DMS153 (cell line): ENCODE measurements at regions not wholly inside any gene's neighbourhood (a gene's known extent, or its start where the extent isn't known, plus 50 kb on each side); places are given as distances from the start of the nearest gene placed in this dataset.

Source experiments
- DNase-seq: peaks from one replicate; lab custom pipeline; 2025; lab: John Stamatoyannopoulos, UW

DNA sequence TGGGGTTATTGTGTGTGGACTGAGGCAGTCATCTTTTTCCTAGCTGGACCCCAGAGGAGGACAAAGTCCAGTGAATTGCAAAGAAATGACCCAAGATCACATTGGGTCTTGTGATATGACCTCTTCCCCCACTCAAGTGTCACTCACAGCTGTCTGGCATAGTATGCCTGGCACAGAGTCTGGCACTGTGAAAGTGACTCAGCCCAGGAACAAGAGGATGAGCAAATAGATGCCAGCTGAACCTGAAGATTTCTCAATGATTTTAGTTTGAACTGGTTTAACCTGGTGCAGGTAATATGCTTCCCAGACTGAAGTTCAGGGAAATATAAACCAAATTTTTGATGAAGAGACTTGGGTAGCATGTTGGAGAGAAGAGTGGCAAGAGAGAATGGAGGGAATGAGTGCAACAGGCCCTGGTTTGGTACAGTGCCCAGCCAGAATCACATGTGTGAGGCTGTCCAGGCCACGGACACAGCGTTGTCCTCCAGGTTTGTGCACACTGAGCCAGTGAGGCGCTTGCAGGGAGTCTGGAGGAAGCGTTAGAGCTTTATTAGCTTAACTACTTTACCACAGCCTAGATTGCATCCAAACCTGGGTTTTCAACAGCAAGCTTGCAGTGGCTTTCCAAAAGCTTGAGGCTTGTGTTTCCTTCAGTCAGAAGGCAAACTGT lies 332.9 kb downstream of the NUAK1 start:
- DNase-seq, result no peak

DNA sequence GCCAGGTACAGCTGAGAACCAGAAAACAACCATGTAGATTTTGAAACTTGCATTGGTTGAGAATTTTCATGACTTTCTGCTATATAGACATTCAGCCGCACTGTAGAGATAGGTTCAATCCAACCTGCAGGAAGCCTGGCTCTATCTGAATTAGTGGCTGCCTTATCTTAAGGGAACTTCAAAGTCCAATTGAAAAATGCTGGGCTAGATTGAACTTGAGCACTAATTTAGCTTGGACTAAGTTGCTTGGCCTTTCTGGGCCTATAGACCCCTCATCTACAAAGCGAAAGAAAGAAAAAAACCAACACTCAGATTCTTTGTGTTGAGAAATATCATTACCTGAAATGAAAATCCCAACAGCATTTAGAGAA lies 332.4 kb downstream of the NUAK1 start:
- DNase-seq, result no peak

DNA sequence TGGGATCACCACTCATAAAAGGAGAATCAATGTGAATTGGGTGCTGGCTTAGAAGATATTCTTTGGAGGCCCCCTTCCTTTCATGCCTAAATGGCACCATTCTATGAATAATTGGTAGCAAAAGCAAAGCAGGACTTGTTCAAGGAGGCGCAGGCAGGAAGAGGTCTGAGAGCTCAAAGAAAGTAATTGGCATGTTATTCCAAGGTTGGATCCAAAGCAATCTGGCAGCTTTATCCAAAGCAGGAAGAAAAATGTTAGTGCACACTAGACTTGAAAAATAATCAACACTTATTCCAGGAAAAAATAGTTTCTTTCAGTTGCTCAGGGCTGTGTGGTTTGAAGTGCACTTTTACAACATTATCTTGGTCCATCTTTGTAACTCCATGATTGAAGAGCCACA lies 326.4 kb downstream of the NUAK1 start:
- no peak for DNase-seq

DNA sequence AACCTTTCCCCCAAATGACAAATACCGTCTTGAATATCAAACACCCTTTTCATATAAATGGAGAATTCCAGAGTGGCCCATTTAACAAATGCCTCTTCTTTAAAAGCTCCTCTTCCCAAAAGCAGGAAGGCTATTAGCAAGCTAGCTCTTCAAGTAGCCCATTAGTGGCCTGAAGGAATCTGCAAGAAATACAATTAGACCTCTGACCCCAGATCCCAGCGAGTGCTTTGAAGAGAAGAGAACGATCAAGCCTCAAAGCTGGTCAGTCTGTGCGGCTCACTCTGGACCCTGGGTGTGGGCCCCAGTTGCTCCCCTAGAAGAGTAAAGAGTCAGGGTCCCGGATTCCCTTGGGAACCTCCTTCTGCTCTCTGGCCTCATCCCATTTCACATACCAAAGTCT lies 325.6 kb downstream of the NUAK1 start:
- DNase-seq, result no peak

DNA sequence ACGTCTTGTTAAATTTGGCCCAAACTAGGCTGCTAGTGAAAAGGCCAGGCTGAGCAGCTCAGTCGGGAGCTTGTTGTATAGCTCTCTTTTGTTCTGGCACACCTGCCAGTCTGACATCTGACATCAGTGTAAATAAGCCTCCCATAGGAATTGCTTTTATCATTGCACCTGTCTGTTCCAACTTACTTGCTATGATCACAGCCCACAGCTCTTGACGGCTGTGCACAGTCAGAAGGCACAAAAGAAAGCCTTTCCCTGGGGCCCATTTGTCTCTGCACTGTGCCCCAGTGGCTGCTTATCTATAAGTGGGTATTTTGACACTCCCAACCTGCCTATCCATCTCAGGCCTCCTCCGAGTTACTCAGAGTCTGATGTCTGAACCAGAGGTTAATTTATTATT lies 324.5 kb downstream of the NUAK1 start:
- peak; percentile 100 for DNase-seq

DNA sequence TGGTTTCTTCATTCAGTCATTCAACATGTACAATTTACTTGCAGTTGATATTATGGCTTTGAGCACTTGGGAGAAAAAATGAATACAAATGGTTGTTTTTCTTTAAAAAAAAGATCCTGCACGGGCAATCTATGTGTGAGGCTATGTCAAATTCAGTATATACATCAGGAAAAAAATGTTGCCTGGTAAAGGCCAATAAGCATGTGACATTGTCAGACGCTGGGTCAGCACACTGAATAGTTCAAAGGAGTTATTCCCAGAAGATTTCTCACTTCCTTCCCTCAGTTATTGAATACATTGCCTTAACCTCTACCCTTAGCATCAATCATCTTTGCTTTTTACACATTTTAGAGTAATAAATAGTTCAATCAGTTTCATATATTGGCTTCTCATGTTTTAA lies 319.2 kb downstream of the NUAK1 start:
- no peak for DNase-seq

DNA sequence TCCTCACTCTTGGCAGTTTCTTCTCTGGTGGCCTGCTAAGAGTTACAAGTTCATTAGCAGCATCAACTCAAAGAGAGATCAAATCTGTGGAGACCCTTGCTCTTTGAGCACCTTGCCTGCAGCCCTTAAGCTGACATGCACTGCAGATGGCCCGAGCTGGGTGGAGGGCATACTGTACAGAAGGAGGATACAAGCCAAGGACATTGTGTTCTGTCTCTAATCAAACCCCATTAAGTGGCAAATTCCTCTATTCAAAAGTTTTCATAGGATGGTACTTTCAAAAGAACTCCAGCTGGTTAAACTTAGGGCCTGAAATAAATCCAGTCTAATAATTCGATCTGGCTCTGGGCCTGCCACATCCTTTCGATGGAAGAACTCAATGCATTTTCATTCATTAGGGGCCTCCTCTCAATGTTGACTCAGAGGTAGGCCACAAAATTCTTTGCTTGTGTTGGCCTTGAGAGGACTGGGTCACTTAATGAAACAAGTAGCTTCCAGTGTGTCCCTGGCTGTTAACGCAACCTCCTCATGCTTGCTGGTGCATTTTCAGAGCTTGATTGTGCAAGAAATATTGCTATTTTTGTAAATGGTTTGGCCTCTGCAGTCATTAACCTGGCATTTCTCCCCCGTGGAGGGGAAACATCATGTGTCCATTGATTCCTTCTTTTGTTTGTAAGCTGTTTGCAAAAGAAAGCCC lies 318.2 kb downstream of the NUAK1 start:
- peak; percentile 16 for DNase-seq

DNA sequence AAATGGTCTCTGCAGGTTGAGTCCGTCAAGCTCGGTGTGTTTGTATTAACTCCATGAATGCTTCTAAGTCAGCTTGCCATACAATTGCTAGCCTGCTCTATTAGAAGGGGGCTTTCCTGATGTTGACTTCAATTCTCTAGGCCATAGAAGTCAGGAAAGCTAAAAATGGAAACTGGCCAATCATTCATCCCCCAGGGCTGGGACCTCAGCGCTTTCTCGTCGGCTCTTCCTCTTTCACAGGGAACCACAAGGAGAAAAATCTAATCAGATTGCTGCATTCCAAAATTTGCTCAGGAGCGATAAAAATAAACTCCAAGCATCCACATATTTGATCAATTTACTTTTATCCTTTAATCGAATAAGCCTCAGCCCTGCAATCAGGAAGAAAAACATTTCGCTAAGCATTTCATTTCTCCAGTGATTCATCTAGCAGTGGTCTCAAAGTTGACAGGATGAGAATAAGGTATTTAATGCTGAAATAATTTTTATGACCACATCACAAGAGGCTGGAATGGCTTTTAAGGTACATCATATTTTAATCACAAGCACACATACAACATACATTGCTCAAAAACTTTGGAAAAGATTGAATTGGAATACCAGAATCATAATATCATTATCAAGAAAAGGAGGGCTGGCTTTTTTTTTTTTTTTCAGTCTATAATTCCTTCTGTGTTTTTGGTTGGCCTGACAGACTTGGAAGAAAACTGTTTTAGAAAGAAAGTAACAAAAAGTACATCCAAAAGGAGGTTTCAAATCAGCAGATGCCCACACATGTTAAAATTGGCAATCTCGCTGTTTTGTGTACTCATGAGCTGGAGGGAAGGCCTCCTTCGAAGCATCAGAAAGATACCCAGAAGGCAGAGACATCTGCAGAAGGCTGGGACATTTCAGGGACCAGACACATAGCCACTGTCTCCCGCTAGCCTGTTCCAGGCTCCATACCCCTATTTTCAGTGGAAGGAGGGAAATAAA lies 316.3 kb downstream of the NUAK1 start:
- no peak for DNase-seq

DNA sequence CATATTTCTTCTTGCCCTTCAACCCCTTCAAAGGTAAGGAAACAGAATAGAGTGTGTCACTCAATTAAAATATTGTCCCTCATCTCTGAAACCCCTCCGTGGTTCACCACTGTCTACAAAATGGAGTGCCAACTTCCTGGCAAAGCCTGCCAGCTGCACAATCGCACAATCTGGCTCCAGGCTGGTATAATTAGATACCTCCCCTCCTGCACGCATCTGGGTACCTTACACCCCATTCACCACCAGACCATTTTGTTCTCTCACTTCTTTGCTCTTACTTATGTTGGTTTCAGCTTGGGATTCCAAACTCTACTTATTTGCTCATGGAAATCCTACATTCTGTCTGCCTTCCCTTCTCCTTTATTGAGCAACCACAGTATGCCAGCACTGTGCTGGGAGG lies 314.9 kb downstream of the NUAK1 start:
- DNase-seq, result no peak

DNA sequence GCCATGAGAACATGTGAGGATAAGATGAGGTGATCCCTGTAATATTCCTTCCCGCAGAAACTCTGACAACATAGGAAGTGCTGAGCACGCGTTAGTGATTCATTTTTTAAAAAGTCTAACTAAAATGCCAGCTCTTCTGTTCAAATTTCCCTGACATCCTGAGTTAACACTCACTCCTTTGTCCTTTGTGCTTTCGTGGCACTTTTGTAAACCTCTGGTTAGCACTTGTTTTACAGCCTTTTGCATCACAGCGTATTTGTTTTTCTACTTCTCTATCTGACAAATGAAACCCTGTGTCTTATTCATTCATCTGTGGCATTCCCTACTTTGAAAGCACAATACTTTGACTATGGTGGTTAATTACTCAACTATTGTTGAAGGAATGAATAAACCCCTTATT lies 313.6 kb downstream of the NUAK1 start:
- DNase-seq, result no peak

DNA sequence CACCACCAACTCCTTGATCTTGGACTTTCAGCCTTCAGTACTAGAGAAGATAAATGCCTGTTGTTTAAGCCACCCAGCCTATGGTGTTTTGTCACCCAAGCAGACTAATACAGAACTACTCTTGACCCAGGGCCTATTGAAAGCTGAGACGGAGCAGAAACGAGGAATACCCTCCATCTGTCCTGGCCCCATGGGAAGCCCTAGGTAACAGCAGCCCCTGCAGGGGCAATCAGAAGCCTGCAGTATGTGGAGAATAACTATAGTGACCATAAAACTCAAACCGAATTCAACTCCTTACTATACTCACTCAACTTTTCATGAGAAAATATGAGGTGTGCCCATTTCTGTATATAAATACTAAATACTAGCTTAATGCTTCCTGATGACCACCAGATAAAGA lies 307.4 kb downstream of the NUAK1 start:
- no peak for DNase-seq

DNA sequence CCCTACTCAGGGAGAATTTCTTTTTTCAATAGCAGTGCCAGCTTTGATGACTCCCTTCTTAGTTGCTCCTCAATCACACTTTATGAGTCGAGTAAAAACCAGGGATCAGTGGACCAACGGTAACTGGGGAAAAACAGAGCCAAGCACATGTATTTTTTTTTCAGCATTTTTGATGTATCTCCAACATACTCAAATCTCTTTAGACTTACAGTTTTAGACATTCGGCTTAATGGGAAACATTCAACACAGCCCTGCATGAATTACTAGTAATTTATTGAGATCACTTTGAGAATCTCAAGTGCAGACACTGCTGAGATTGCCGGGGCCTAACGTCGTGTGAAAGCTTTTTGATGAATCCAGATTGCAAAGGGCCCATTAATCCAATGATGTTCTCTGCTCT lies 306.7 kb downstream of the NUAK1 start:
- no peak for DNase-seq

DNA sequence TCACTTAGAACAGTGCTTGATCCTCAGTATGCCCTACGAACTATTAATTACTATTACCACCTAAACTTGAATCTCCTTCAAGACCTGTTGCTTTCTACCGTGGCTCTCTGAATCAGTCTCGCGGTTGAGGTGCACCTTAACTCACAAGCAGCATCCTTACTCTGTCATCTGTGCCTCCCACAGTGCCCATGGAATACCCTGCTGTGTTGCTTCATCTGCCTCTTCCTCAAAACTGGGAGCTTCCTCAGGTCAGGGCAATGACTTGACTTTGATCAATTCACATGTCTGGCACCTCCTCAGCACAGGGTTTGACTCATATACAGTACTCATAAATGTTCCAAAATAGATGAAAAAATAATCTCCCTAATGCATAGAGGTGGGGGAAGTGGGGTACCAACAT lies 305.9 kb downstream of the NUAK1 start:
- DNase-seq, result no peak

DNA sequence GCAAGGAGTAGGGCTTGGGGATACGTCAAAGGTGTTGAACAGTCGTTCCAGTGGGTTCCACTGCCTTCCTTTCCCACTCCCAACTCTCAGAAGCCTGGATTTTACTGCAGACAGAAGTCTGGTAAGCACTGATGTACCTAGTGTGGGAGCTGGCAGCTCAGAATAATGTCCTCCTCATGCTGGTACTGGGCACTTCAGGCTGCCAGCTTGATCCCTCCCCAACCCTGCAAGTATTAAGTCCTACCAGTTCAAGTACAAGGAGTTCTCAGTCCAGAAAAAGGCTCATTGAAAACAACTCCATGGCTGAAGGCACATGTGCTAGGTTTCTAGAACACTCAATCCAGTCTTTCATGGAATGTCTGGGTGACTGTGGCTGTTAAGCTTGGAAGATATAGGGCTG lies 304.3 kb downstream of the NUAK1 start:
- DNase-seq, result no peak

DNA sequence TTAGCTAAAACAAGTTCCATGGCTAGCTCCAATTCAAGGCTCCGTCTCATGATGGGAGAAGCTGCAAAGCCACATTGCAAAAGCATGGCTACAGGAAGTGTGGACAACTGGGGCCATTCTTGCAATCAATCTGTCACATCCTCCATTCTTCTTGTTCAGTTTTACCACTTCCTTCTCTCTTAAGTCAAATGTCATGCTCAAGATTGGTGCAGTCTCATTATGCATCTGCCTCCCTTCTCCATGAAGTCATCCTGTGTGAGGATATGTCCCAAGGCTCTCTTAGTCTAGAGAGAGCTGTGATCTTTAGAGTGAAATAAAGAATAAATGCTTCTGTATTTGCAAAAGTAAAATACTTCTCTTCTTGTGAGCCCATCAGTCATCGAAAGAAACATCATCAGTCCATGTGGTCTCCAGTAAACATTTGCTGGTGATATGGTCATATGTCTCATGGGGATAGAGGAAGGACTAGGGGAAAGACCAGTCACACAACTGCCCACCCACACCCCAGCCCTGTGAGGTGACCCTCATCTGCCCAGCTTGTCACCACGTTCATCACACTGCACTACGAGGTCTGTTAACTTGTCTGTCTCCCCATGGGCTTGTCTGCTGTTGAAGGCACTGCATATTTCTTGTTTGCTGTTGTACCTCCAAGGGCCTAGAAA lies 303.0 kb downstream of the NUAK1 start:
- no peak for DNase-seq

DNA sequence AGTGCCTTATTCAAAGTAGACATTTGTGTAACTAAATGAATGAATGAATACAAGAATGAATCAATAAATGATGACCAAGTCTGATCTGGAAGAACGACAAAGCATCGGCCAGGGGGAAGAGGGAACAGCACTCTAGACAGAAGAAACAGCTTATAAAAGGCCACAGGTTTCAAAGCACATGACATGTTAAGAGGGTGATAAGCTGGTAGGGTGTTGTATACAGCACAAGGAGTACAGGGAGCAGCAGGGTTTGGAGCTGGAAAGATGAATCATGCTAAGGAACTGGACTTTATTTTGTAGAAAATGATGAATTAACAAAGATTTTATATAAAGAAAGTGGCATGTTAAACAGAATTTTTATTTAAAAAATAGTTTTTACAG lies 302.5 kb downstream of the NUAK1 start:
- no peak for DNase-seq

DNA sequence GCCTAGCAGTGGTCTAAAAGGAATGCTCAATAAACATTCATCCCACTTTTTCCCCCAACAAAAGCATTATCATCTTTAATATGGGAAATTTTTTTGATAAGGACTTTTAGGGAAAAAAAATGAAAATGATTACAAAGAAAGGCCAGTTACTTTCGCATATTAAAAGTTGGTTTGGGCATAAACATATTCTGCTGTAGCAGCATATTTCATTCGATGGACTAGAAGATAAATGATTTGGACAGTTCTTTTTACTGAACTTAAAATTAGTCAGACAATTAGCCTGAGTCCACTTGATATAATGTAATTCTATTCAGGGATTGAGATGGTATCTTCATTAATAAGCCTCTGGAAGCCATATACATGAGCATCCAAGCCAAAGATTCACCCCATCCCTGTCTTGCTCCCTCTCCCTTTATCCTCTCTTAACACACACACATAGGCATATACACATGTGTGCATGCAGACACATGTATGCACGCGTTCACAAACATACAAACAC lies 299.1 kb downstream of the NUAK1 start:
- DNase-seq, result no peak

DNA sequence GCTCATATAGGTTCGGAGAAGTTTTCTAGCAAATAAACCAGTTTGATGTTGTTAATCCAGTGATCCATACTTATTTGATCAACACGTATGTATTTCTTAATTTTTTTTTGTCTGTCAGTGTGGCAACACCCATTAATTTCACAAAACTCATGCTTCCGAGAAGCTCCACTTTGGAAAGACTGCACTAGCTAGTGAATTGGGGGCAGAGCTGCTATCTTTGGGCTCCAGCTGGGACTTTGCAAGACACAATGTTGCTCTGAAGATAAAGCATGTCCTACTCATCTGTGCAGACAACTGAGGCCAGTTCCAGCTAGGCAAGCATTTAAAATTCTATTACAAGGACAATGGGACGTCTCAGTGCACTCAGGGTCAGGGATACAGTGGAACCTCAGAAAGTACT lies 298.4 kb downstream of the NUAK1 start:
- DNase-seq, result no peak

DNA sequence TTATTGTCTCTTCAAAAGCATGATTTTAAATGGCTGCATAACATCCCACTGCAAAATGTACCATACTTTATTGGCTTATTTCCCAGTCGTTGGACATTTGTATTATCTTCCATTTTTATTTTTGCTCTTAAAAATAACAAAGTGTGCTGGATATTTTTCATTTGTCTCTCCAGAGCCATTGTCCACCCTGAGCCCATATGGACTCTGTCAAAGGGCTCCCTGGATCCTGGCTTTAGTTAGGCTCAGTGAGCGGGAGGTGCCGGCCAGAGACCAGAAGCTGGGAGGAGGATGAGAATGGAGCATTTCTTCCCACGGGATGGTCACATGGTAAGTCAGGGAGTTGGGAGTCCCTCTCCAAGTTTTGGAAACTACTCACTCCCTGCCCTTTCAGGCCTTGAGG lies 296.9 kb downstream of the NUAK1 start:
- DNase-seq, result no peak

DNA sequence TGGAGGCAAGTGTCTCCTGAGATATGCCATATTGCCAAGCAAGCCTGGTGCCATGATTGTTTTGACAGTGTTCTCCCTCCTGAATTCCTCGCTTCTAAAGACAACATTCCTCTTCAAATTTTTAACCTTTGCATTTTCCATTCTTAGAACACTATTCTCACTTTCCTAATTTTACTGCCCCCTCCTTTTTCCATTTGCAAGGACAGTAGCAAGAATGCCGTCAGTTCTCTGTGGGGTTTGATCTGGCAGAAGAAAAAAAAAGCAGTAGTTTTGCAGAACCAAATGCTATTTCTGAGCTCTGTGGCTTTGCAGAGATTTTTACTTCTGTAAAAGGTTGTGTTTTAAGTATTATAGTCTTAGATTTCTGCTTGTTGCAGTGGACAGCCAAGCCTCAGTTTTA lies 295.2 kb downstream of the NUAK1 start:
- no peak for DNase-seq

DNA sequence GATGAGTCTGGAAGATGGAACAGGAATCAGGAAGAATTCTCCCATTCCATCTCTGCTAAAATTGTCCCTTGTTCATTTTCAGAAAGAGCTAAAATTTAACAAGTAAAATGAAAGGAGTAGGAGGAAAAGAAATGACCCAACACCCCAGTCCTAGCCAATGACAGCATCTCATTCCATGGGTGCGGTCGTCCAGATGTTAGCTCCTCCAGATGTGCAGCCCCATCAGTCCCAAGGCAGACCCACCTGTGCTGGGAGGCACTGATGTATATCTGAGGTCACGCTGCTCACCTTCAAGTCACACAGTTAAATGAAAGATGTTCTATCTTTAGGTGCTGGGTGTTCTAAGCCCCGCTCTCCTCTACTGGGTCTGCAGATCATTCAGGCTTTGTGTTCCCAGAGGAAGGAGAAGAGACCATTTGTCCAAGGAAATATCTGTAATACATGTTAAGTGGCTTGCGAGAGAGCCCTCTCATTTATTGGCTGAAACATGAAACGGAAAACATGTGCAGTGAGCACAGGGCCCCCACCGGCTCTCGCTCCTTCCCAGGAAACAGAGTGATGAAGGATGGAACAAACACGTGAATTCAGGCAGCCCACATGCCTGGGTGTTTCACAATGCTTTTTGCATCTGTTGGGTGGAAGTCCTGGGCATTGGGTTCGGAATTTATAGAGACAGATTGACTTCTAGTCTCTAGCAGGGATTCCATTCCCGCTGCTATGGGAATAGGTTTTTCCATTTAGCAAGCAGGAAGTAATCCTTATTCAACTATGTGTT lies 294.6 kb downstream of the NUAK1 start:
- no peak for DNase-seq

DNA sequence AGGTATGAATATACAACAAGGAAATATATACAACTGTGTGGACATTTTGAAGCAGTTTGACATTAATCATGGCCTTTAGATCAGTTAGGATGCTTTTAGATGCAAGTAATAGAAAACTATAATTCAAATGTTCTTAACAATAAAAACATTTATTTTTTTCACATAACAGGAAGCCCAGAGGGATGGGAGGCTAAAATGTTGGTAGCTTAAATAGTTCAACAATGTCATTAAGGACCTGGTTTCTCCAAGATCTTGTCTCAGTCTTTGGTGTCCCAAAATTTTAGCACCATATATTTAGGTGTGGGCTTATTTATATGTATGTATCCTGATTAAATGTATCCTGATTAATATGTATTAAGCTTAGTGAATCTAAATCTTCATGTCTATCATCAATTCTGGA lies 292.4 kb downstream of the NUAK1 start:
- no peak for DNase-seq
